T-helper 9 cell (primary cell): ENCODE measurements at regions not wholly inside any gene's neighbourhood (a gene's known extent, or its start where the extent isn't known, plus 50 kb on each side); places are given as distances from the start of the nearest gene placed in this dataset.
"Not testable (repeated sequence)": the region's sequence is repeated elsewhere in the genome, so short reads cannot be mapped to it uniquely, and the experiment has no call there.

ENCODE experiments used
- DNase-seq: peaks from one replicate; pipeline ENCODE4 v3.0.0-alpha.2; 2020

DNA sequence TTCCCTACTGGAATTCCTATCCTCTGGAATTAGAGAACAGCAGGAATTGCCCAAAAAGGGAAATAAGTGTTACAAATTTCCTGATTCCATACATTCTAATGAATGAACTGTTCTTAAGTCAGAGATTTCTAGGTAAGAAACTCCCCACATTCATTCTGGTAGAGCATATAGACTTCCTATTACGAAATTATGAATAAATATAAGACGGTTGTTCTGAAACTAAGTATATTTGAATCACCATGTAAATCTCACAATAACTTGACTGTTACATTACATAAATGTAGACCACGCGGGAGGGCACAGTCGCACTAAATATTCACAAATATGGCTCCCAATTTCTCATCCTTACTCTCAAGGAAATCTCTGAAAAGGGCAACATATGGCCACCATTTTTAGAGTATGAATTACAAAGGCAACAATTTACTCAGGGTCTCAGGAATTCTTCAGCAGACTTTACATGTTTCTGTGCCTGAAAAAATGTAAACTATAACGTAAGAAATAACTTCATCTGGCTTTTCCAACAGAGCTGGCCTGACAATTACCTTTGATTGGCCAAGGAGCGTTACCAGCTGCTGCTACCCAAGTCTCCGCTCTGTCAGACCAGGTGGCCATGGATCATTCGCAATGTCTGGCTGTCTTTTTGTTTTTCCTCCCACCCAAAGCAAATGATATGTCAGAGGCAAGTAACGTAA, 115.8 kb downstream of the MPP7 start:
- DNase-seq: no peak

- DNase-seq: no peak
These were observed 116.4 kb downstream of the MPP7 start for GRCh38 chr10:28186461-28186860.

DNA sequence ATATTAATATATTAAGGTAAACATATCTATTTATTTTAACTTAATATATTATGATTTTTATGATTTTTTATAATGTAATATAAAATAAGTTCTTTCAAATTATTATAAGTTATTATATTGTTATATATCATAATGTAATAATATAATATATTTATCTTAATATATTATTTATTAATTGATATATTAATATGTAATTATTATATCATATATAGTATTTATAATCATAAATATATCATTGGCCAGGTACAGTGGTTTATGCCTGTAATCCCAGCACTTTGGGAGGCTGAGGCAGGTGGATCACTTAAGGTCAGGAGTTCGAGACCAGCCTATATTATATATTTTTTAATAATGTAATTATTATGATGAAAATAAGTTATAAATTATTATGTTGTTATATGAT, 118.1 kb downstream of the MPP7 start:
- no peak for DNase-seq

- no peak for DNase-seq
These were observed 121.3 kb downstream of the MPP7 start for GRCh38 chr10:28181478-28182096.

GRCh38 chr10:28180654-28181053, 122.2 kb downstream of the MPP7 start:
- DNase-seq: no peak

GRCh38 chr10:28179743-28180099, 123.1 kb downstream of the MPP7 start:
- no peak for DNase-seq

- no peak for DNase-seq
These were observed 123.7 kb downstream of the MPP7 start for GRCh38 chr10:28179006-28179742.

DNA sequence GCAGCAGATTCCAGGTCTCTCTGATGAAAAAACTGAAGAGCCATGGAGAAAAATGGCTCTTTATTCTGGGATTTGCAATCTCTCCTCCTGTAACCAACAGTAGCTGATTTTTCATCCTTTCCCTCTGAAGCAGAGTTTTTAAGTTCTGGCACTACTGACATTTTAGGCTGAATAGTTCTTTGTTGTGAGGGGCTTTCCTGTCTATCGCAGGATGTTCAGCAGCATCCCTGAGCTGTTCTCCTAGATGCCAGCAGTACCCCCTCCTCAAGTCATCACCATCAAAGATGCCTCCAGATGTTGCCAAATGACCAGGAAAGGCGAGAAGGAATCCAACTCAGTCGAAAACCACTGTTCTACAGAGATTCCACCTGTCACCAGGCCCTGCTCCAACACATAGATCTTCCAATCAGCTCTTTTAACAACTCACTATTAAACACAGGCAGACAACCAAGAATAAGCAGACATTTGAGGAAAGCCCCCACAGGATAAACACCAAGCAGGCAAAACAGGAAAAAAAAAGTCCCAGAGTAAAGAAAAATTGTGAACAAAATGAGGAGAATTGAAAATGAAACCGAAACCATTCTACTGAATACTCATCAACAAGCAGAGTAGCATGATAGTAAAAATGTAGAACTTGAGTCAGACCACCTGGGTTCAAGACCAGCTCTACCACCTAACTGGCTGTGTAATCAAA, 124.8 kb downstream of the MPP7 start:
- no peak for DNase-seq

GRCh38 chr10:28176498-28176897, 126.4 kb downstream of the MPP7 start:
- DNase-seq: not testable (repeated sequence)

GRCh38 chr10:28172223-28172610, 130.6 kb downstream of the MPP7 start:
- no peak for DNase-seq

DNA sequence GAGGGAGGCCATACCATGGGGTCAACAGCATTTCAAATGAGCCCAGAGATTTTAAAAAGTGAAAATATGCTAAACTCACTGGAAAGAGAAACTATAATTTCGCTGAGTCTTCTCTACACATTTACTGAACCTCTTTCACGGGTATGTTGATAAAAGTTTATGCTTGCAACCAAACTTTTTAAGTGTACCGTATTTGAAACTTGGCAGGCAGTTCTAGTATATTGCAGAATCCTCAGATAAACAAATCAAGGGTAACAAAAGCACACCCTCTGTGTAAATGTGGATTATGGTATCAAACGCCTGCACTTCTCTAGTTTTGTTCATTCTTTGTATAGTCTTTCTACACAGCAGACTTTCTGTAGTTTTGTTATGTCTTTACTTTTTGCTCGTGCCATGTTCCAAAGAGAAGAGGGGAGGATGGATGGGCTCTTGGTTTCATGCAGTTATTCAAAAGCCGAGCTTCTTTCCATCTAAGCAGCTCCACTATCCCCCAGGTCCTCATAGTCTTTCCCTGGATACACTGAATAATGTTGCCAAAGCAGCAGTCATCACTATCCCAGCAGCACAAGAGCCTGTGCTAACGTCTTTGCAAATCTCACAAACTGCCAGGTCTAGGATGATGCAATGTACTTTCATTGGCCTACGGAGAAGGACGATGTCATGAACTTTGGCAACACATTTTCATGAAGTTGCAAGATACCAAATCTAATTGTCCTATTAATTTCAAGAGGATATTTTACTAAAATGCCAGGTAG, 131.2 kb downstream of the MPP7 start:
- no peak for DNase-seq

GRCh38 chr10:28169525-28169924, 133.3 kb downstream of the MPP7 start:
- no peak for DNase-seq

GRCh38 chr10:28160866-28161405, 141.9 kb downstream of the MPP7 start:
- DNase-seq: no peak

DNA sequence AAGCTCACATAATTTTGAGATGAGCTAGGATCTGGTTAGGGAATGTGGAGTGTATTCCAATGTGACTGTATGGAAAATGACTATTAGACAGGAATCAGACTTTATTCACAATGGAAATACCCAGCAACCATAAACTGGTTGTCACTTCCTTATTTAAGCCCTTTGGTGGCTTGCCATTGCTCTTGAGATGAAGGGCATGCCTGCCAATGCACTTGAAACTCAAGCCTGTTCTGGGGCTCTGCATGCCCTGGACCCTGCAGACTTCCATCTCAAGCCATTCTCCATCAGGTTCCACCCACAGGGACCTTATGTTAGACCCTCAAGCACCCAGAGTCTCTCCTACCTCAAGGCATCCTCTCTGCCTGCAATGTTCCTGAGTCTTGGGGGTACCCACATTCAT, 145.5 kb downstream of the MPP7 start:
- no peak for DNase-seq

- no peak for DNase-seq
These were observed 147.1 kb downstream of the MPP7 start for GRCh38 chr10:28155726-28156125.

DNA sequence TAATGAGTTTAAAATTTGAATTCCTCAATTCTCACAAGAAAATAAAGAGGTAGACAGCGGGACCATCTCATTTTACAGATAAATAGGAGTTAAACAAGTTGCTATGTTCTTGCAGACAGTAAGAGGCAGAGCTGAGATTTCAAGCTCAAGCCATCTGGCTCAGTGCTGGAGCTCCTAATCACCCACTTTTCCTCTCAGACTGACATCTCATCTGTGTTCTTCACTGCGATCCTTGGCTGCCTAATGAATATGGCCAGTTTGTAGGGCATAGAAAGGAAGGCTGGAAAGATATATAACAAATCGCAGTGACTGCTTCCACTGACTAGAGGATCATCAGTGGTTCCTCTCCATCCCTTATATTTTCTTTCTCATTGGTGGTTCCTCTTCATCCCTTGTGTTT, 151.2 kb downstream of the MPP7 start:
- DNase-seq: no peak

DNA sequence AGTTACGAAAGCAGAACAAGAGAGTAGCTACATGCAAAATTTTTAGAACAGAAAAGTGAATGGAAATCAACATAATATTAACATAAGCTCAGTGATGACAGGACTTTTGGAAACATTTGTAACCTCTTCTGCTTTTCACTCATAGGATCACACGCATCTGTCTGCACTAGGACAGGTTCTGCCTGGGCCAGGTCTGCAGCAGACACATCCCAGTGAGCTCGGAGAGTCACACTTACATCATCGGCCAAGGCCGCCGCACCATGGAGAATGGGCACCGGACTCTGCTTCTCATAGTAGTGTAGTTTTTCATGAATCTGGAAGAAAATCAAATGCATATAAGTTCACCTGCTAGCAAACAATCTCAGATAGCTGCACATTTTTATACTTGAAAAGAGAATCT, 150.9 kb upstream of the ODAD2 start:
- DNase-seq: no peak

DNA sequence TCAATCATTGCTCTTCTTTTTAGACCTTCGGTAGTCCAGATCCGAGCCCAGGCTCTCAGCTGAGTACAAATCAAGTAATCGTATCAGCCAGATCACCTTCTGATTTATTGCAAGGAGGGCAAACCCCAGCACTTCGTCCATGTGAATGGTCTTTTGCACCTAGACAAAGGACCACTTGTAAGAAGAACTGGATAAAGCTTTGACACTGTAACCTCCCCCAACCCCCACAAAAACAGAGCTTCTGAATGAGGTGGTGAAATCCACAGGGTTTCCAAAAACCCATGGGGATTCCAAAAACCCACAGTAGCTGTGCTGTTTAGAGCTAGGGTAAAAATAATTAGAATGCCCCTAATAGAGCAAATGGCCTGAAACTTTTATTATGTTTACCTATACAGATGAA, 148.8 kb upstream of the ODAD2 start:
- no peak for DNase-seq

- DNase-seq: no peak
These were observed 140.3 kb upstream of the ODAD2 start for GRCh38 chr10:28139138-28139537.

- DNase-seq: no peak
These were observed 139.3 kb upstream of the ODAD2 start for GRCh38 chr10:28137907-28138880.

DNA sequence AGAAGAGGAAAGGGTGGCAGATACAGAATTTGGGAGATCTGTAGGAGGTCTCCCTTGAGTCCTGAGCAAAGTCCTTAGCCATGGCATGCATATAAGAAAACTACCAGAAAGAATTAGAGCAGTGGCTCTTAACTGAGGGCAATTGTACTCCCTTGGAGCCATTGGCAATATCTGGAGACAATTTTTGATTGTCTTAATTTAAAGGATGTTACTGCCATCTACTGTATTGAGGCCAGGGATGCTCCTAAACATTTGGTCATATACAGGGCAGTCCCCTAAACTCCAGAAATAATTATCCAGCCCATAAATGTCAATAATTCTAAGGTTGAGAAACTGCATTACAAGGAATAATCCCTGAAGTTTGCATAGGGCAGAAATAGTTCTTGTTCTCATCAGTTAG, 136.4 kb upstream of the ODAD2 start:
- no peak for DNase-seq
